GM23248 (cell line): ENCODE measurements at regions not wholly inside any gene's neighbourhood (a gene's known extent, or its start where the extent isn't known, plus 50 kb on each side); places are given as distances from the start of the nearest gene placed in this dataset.

Source experiments
- EZH2 ChIP-seq: fragments of 200-600 bp; sonication (generic); IDR thresholded peaks from 2 replicates; pipeline ENCODE4 v1.6.1; 2018; ENCODE audit warnings: antibody characterized with exemption, mild to moderate bottlenecking; ENCODE audit not compliant: insufficient read depth, poor library complexity, severe bottlenecking
- EZH2phosphoT487 ChIP-seq: fragments of 200-600 bp; sonication (generic); IDR thresholded peaks from 2 replicates; pipeline ENCODE4 v1.6.1; 2018; ENCODE audit warnings: antibody characterized with exemption, moderate library complexity, mild to moderate bottlenecking, low read depth; ENCODE audit not compliant: insufficient read depth

- TF ChIP-seq EZH2 (no peak), EZH2phosphoT487 (no peak)
These were observed 97.5 kb upstream of the KCNE2 start for GRCh38 chr21:34266351-34266750.
